GM12878 (cell line): ENCODE measurements at regions not wholly inside any gene's neighbourhood (a gene's known extent, or its start where the extent isn't known, plus 50 kb on each side); places are given as distances from the start of the nearest gene placed in this dataset.

Source experiments
- CHD1 ChIP-seq: IDR thresholded peaks from 2 replicates; pipeline ENCODE4 v1.6.1; 2012; ENCODE audit warnings: low read depth, low read length, improper control_type of control experiment
- FOXK2 ChIP-seq: fragments of 450-650 bp; IDR thresholded peaks from 2 replicates; pipeline ENCODE4 v1.6.1; 2017; ENCODE audit warnings: mild to moderate bottlenecking, moderate library complexity
- NFYB ChIP-seq: IDR thresholded peaks from 2 replicates; pipeline ENCODE4 v1.6.1; 2011; ENCODE audit warnings: low read depth, mild to moderate bottlenecking, low read length, improper control_type of control experiment, moderate library complexity; ENCODE audit not compliant: insufficient read depth
- RCOR1 ChIP-seq: conservative IDR thresholded peaks from 2 replicates; pipeline ENCODE4 v1.6.1; 2012; ENCODE audit warnings: low read depth, low read length, improper control_type of control experiment
- RELA ChIP-seq: fragments of 450-650 bp; IDR thresholded peaks from 2 replicates; pipeline ENCODE4 v1.8.0; 2014; ENCODE audit warnings: borderline replicate concordance; ENCODE audit not compliant: partially characterized antibody
- STAT3 ChIP-seq: IDR thresholded peaks from 2 replicates; pipeline ENCODE4 v1.6.1; 2011; ENCODE audit warnings: low read depth, low read length, improper control_type of control experiment
- TF ChIP-seq, protein P1 (sequence below): fragments of 450-650 bp; IDR thresholded peaks from 2 replicates; pipeline ENCODE4 v1.6.1; 2018; ENCODE audit warnings: borderline replicate concordance, mild to moderate bottlenecking; ENCODE audit not compliant: partially characterized antibody
- TF ChIP-seq, protein P2 (sequence below): fragments of 450-650 bp; IDR thresholded peaks from 2 replicates; pipeline ENCODE4 v1.6.1; 2017; ENCODE audit warnings: mild to moderate bottlenecking, moderate library complexity
- TF ChIP-seq, protein P3 (sequence below): fragments of 450-650 bp; IDR thresholded peaks from 2 replicates; pipeline ENCODE4 v1.6.1; 2017; ENCODE audit warnings: mild to moderate bottlenecking
- TF ChIP-seq, protein P4 (sequence below): IDR thresholded peaks from 2 replicates; pipeline ENCODE4 v1.6.1; 2011; ENCODE audit warnings: low read depth, low read length, improper control_type of control experiment, borderline replicate concordance
- TF ChIP-seq, protein P5 (sequence below): IDR thresholded peaks from 2 replicates; pipeline ENCODE4 v1.6.1; 2011; ENCODE audit warnings: borderline replicate concordance, low read depth, mild to moderate bottlenecking, moderate library complexity, low read length; ENCODE audit not compliant: insufficient read depth, poor library complexity, severe bottlenecking

DNA sequence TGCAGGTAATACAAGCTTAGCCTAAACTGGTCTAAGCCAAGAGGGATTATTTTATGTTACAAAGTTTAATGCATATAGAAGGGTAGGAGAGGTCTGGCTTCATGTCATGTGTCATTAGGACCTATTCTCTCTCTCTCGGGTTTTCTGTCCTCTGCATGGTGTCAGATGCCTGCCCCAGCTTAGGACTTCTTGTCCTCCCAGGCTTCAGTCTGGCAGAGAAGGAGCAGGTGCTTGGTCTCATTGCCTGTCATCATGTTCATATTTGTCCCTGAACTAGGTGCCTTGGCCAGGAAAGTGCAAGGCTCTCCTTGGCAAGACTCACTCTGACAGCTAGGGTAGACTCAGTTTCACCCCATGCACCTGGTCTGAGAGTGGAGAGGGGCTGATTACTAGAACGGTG is 126.3 kb downstream of the ADAMTS15 start (continued):
- TF ChIP-seq, protein P1, sequence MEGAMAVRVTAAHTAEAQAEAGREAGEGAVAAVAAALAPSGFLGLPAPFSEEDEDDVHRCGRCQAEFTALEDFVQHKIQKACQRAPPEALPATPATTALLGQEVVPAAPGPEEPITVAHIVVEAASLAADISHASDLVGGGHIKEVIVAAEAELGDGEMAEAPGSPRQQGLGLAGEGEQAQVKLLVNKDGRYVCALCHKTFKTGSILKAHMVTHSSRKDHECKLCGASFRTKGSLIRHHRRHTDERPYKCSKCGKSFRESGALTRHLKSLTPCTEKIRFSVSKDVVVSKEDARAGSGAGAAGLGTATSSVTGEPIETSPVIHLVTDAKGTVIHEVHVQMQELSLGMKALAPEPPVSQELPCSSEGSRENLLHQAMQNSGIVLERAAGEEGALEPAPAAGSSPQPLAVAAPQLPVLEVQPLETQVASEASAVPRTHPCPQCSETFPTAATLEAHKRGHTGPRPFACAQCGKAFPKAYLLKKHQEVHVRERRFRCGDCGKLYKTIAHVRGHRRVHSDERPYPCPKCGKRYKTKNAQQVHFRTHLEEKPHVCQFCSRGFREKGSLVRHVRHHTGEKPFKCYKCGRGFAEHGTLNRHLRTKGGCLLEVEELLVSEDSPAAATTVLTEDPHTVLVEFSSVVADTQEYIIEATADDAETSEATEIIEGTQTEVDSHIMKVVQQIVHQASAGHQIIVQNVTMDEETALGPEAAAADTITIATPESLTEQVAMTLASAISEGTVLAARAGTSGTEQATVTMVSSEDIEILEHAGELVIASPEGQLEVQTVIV, result no peak
- TF ChIP-seq NFYB, result no peak
- TF ChIP-seq, protein P2, sequence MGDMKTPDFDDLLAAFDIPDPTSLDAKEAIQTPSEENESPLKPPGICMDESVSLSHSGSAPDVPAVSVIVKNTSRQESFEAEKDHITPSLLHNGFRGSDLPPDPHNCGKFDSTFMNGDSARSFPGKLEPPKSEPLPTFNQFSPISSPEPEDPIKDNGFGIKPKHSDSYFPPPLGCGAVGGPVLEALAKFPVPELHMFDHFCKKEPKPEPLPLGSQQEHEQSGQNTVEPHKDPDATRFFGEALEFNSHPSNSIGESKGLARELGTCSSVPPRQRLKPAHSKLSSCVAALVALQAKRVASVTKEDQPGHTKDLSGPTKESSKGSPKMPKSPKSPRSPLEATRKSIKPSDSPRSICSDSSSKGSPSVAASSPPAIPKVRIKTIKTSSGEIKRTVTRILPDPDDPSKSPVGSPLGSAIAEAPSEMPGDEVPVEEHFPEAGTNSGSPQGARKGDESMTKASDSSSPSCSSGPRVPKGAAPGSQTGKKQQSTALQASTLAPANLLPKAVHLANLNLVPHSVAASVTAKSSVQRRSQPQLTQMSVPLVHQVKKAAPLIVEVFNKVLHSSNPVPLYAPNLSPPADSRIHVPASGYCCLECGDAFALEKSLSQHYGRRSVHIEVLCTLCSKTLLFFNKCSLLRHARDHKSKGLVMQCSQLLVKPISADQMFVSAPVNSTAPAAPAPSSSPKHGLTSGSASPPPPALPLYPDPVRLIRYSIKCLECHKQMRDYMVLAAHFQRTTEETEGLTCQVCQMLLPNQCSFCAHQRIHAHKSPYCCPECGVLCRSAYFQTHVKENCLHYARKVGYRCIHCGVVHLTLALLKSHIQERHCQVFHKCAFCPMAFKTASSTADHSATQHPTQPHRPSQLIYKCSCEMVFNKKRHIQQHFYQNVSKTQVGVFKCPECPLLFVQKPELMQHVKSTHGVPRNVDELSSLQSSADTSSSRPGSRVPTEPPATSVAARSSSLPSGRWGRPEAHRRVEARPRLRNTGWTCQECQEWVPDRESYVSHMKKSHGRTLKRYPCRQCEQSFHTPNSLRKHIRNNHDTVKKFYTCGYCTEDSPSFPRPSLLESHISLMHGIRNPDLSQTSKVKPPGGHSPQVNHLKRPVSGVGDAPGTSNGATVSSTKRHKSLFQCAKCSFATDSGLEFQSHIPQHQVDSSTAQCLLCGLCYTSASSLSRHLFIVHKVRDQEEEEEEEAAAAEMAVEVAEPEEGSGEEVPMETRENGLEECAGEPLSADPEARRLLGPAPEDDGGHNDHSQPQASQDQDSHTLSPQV, result no peak
- no peak for TF ChIP-seq FOXK2
- TF ChIP-seq RELA, result no peak
- TF ChIP-seq STAT3, result no peak
- no peak for TF ChIP-seq RCOR1
- TF ChIP-seq, protein P3, sequence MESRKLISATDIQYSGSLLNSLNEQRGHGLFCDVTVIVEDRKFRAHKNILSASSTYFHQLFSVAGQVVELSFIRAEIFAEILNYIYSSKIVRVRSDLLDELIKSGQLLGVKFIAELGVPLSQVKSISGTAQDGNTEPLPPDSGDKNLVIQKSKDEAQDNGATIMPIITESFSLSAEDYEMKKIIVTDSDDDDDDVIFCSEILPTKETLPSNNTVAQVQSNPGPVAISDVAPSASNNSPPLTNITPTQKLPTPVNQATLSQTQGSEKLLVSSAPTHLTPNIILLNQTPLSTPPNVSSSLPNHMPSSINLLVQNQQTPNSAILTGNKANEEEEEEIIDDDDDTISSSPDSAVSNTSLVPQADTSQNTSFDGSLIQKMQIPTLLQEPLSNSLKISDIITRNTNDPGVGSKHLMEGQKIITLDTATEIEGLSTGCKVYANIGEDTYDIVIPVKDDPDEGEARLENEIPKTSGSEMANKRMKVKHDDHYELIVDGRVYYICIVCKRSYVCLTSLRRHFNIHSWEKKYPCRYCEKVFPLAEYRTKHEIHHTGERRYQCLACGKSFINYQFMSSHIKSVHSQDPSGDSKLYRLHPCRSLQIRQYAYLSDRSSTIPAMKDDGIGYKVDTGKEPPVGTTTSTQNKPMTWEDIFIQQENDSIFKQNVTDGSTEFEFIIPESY, result no peak
- TF ChIP-seq, protein P4, sequence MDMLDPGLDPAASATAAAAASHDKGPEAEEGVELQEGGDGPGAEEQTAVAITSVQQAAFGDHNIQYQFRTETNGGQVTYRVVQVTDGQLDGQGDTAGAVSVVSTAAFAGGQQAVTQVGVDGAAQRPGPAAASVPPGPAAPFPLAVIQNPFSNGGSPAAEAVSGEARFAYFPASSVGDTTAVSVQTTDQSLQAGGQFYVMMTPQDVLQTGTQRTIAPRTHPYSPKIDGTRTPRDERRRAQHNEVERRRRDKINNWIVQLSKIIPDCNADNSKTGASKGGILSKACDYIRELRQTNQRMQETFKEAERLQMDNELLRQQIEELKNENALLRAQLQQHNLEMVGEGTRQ, result no peak
- no peak for TF ChIP-seq CHD1
- TF ChIP-seq, protein P5, sequence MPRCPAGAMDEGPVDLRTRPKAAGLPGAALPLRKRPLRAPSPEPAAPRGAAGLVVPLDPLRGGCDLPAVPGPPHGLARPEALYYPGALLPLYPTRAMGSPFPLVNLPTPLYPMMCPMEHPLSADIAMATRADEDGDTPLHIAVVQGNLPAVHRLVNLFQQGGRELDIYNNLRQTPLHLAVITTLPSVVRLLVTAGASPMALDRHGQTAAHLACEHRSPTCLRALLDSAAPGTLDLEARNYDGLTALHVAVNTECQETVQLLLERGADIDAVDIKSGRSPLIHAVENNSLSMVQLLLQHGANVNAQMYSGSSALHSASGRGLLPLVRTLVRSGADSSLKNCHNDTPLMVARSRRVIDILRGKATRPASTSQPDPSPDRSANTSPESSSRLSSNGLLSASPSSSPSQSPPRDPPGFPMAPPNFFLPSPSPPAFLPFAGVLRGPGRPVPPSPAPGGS, result no peak
- TF ChIP-seq, all 136 proteins: peak for 0
